ENCODE measurements at regions not wholly inside any gene's neighbourhood (a gene's known extent, or its start where the extent isn't known, plus 50 kb on each side); places are given as distances from the start of the nearest gene placed in this dataset.
"Not testable (repeated sequence)": the region's sequence is repeated elsewhere in the genome, so short reads cannot be mapped to it uniquely, and the experiment has no call there.

DNA sequence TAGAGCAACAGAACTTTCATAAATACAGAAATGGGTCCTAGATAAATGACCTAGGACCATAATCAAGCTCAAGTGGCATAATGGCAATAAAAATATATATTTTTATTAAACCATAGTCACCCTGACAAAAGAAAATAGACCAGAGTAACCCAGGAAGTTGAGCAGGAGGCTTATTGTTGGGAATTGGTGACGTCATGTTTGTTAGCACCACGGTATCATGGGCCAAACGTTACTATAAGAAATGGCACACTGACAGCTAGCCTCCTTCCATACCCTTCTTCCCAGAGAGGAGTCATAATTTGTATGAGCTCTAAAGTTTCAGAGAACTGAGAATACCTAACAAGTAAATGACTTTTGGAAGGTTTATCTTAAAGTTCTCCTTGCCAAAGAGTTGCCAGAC is 1698.2 kb downstream of the REEP3 start:
- DNase-seq, result no peak

DNA sequence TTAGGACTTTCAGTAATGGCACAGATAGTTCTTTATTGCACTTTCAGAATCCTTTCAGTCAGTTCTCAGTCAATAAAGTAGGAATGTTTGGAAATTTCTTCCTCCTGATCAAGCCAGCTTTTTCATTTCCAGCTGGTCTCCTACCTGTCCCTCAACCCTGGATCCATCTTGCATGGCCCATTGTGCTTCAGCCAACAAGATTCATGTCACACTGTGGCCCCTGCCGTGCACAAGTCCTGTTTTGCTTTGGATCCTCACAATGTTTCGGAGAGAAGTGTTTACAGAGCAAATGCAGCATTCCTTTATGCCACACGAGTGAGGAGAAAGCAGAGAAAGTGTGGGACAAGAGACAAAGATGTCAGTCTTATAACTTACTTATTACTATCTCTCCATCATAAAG is 1694.7 kb upstream of the LRRTM3 start:
- DNase-seq, result no peak

DNA sequence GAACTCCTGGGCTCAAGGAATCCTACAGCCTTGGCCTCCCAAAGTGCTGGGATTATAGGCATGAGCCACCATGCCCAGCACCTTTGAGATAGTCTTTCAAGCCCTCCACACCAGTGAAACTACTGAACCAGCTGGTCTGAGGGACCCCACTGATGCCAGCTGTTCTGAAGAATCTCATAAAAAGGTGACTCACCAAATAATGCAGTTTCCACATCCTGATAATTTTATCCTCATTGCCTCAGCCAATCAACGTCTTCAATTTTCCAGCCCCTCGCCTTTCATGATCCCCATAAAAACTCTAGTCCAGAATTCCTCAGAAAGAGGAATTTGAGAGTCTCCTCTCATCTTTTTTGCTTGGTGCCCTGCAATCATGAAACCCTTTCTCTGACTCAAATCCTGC is 1691.6 kb upstream of the LRRTM3 start:
- DNase-seq, result no peak

DNA sequence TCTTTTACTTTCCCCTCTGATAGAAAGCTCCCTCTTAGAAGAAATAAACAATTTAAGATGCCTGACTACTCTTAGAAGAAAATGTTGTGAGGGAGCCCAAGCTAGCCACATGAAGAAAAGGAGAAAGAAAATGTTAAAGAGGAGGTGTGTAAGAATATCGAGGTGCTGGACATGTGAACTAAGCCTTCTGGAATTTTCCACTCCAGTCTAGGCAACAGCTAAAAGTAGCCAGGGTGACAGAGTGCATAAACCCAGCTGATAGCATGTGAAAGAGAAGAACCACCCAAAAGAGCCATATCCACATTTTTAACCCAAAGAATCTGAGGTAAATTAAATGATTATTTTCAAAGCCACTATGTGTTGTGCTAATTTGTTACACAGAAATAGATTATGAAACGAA is 1690.6 kb upstream of the LRRTM3 start:
- no peak for DNase-seq

DNA sequence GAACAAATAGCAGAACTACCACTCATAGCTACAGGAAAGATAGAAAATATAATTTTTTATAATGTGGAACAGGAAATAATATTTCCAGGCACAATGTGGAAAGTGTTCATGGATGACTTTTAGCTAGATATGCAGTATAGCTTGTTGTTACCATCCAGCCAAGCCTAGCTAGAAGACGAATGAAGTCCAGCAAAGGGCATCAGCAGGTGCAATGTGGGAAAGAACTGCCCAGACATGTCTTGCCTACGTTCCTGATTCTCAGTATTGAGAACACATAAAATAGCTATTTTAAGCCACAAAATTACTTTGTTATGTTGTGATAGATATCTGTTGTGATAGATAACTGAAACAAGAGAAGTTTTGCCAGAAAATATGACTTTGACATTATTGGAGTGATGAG is 1690.0 kb upstream of the LRRTM3 start:
- no peak for DNase-seq

DNA sequence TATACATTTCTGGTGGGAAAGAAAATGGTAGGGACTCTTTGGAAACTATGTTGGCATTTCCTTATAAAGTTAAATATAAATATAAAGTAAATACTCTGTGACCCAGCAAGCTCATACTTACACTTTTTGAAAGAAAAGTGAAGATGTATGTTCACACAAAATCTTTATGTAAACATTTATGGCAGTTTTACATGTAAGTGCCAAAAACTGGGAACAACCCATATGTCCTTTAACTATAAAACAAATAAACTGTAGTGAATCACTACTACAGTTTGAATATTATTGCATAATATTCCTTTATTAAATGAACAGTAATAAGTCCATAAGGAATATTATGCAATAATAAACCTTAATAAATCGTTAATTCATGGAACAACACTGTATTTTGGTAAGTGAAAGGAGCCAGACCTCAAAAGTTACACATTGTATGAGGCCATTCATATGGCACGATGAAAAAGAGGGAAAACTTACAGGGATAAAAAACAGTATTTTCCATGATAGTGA is 1660.3 kb upstream of the LRRTM3 start:
- no peak for DNase-seq

DNA sequence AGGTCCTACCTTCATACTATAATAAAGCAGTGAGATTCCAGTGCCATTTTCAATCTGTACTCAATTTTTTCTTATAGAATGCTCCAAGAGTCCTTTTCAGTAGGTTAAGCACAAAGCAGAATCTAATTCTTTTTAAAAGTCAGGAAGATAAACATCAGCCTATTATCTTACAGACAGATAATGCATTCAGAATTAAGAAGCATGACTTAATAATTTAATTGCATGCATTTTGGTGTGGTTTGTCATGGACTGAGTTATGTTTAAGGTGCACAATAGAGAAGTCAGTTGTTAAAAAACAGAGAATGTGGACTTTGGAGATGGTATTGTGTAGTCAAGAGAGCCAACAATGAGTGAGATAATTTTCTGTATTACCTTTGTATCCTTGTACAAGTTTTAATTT is 1656.3 kb upstream of the LRRTM3 start:
- DNase-seq, result not testable (repeated sequence)

DNA sequence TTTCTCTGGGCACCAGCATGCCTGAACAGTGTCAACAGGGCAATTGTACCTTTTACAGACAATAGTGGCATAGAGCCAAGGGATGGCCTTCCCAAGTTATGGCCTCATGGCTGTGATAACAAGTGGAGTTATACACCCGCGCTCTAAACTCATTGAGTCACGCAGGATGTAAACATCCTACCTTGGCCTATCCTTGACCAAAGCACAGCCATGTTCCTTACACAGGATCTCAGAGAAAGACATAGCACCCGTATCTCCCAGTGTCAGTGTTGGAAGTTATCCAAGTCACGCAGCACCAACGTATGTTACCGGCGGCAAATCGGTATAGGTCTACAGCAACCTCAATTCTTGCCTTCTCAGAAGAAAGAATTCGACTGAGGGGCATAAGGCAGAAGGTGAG is 1654.9 kb upstream of the LRRTM3 start:
- no peak for DNase-seq

DNA sequence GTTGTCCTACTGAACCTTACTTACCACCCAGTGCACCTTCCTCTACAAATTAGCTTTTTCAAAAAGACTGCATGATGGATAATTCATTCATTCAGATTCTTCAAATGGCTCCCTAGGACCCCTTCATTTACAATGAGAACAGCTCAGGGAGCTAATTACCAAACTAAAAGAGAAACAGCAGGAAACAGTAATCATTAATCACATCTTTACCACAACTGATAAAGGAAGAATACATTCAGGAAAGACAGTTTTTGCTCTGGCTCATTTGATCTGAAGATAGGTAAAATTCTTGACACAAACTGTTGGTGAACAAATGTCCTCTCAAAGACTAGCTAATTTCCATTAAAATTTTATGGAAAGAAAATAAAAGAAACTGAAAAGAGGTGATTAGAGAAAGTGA is 1652.7 kb upstream of the LRRTM3 start:
- DNase-seq, result no peak

DNA sequence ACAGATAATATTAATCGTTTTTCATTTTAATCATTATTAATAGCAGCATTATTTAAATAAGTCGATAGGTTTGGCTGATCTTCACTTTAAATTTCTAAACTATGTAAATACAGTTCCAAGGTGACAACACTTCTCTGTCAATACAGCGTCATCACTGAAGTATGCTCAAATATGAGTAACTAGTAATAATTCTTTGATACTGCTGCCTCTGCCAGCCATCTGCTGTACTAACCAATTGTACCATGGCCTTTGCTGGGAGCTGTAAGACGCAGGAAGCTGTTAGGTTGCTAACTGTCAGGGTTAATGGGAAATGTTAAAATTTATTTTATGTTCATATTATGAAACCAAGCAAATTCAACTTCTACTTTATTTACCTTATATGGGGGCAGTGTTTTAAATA is 1650.5 kb upstream of the LRRTM3 start:
- no peak for DNase-seq

DNA sequence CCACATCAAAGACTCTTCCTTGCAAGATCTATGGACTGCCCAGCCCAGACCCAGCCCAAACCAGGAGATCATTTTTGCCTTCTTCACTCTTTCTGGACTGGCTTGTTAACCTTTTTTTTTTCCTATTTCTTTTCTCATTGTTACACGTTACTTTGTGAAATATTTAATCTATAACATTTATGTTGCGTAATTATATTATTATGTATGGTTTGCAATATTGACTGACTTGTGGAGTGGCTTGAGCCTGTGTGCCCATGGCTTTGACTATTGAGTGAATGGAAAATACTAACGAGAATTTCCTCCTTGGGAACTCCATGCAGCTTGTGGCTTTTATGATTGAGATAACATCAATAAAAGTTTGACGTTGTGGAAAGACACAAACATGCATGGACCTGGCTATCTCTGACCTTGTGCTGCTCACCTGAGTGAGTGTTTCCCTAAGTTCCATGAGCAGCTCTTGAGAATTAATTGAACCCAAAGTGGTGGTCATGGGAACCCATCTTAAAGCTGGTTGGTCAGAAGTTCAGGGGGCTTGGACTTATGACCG is 1641.3 kb upstream of the LRRTM3 start:
- no peak for DNase-seq

DNA sequence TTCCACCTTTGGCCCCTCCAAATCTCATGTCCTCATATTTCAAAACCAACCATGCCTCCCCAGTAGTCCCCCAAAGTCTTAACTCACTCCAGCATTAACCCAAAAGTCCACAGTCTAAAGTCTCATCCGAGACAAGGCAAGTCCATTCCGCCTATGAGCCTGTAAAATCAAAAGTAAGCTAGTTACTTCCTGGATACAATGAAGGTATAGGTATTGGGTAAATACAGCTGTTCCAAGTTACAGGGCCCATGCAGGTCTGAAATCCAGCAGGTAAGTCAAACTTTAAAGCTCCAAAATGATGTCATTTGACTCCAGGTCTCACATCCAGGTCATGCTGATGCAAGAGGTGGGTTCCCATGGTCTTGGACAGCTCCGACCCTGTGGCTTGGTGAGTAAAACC is 1640.1 kb upstream of the LRRTM3 start:
- DNase-seq, result not testable (repeated sequence)

DNA sequence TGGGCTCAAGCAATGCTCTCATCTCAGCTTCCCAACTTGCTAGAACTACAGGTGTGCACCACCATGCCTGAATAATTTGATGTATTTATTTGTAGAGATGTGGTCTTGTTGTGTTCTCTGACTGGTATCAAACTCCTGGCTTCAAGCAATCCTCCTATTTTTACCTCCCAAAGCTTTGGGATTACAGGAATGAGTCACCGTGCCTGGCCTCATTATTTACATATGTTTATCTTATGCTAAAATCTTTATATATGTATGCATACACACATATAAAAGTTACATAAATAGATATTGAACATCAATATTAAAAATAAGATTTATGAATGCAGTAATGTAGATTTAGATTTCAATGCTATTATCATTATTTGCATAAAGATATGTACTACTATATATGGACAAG is 1634.5 kb upstream of the LRRTM3 start:
- no peak for DNase-seq

DNA sequence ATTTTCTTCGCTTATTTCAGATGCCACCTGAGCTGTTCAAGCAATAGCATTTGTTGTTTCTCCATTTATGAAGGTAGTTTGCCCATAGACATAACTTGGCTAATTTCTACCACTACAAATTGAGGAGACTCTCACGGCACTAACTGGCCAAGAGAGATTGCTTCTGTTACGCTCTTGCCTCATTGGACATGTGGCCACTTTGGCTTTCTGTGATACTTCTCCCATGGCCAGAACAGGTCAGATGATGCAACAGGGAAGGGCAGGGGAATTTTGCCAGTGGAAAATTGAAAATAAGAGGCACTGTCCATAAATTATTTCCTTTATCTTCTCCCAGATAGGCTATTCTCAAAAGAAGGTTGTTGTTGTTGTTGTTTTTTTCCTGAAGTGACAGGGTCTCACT is 1633.3 kb upstream of the LRRTM3 start:
- DNase-seq, result no peak

DNA sequence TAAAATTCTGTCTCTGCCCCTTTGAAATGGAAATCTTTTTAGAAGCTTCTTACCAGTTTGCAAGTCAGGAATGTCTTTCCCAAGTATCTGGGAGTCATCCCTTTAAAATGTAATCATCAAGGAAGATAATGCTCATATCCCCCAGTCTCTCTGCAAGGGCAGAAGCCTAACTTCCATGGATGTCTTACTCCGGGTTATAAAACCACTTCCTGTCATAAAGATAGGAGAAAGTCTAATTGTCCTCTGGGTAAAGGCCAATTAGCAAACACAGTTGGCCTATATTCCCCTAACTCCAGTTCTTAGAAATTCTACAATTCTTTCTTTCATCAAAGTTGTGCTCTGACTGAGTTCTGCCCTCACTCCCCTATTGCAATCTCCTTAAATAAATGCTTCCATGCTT is 1631.5 kb upstream of the LRRTM3 start:
- no peak for DNase-seq

DNA sequence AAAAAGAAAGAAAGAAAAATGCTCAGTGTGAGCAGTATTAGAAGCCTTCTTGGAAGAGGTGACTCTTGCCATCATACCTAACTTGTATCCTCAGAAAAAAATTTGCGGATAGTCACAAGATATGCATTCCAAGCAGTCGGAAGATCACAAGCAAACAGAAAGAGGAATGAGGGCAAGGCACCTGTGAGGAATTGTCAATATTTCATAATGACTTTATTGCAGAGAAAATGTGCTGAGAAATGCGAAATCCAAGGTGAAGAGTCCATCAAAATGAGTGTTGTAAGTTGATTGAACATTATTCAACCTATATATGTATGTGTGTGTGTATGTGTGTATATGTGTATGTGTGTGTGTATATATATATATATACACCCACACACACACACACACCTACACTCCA is 1624.7 kb upstream of the LRRTM3 start:
- no peak for DNase-seq

DNA sequence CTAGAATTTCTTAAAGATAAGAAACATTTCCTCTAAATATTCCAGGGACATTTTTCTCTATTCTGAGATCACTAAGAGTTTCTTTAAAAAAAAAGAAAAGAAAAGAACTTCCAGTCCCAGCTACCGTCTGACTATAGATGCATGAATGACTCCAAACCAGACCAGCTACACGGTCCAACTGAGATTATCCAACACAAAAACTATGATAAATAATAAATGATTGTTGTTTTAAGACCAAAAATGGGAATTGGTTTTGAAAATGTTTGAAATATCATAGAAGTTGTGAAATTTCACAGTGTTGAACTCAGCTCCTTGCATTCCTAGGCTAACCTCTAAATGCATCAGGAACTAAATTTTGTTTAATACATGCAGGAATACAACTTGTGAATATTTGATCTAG is 1619.6 kb upstream of the LRRTM3 start:
- no peak for DNase-seq

DNA sequence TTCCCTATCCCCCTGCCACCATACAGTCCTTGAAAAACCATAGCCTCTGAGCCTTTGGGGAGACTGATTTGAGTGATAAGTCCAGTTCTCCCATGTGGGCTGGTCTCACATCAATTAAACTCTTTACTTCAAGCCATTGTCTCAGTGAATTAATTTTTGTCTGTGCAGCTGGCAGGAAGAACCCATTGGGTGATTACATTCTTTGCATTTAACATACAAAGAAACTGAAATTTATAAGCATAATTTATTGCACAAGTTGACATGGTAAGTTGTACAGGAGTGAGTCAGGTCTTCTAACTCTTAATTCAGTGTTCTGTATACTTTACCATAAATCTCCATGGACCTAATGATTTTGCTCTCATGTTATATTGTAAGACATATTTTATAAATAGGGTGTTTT is 1613.0 kb upstream of the LRRTM3 start:
- no peak for DNase-seq

DNA sequence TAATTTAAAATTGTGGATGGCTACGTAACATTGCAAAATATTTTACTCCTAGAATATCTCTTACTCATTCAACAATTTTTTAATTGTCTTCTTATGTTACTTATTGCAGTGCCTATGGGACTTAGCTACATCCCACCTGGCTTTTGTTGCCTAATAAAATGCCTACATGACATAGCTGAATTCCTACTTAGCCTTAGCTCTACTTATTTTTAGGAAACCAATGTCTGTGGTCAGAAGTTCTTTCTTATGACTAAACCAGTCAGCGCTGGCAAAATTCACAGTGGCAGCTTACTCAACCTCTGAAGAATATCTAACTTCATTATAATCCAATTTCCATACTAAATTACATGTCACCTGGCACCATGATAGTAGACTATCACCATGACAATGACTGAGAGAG is 1612.4 kb upstream of the LRRTM3 start:
- no peak for DNase-seq

DNA sequence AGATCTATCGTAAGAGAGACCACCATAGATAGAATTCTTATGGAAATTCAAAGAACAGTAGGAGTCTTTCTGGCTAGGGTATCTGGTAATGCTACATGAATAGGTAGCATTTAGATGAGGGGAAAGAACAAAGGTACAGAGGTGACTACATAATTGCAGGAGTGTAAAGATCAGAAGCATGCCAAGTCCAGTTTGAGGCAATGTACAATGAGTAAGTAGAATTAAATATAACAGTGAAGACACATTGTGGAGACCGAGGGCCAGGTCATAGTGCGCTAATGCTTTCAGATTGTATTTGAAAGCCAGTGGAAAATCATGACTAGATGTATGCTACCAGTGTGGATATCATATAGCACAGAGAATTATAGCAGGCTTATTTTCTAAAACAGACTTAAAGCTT is 1611.6 kb upstream of the LRRTM3 start:
- DNase-seq, result no peak

DNA sequence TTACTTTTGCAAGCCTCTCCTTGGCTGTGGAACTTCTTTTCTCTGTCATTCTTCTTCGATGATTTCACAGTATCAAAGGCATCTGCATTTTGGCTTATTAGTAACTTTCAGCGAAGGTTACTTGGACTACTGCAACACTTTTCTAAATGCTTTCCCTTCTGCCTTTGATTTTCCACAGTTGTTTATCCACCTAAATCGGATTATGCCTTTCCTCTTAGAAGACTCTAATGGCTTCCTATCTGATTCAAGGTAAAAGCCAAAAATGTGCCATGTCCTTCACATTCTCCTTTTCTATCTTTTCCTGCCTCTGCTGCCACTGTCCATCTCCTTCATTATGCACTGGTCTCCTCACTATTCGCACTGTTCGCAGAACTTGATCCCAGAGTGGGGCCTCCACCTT is 1606.3 kb upstream of the LRRTM3 start:
- no peak for DNase-seq

DNA sequence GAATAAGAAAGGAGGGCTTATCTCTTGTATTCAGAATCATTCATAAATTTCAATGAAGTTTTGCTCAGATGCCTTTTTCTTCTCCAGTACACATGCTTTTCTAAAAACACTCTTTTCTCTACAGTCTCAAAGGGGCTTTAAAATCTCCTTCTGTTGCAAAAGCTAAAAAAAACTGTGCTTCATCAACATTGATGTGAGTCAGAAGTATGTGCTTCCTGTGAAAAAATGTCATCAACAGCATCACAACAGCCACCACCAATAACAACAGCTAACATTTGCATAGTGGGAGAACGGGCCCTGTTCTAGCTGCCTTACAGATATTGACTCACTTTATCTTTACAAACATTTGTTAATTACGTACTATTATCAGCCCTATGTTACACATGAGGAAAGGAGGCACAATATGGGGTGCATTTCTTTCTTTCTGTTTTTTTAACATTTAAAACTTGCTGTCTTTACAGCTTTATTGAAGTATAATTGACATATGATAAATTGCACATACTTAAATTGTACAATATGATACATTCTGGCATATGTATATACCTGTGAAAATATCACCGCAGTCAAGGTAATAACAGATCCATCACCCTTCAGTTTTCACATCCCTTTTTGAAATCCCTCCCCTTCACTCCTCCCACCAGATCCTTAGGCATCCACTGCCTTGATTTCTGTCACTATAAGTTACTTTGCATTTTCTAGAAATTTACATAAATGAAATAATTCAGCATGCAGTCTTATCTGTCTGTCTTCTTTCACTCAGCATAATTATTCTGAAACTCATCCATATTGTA is 1605.4 kb upstream of the LRRTM3 start:
- no peak for DNase-seq

DNA sequence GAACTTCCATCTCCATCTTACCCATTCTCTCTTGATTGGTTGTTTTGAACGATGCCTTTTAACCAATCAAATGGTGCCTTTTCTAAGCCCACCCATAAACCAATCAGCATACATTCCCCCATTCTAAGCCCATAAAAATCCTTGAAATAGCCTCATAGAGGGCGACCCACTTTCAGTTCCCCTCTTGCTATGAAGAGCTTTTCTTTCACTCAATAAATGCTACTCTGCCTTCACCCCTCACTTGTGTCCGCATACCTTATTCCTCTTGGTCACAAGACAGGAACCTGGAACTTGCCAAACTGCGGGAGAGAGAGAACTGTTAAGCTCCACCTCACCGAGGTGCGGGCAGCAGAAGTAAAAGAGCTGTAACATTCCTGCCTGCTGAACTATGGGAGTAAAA is 1602.0 kb upstream of the LRRTM3 start:
- DNase-seq, result no peak

DNA sequence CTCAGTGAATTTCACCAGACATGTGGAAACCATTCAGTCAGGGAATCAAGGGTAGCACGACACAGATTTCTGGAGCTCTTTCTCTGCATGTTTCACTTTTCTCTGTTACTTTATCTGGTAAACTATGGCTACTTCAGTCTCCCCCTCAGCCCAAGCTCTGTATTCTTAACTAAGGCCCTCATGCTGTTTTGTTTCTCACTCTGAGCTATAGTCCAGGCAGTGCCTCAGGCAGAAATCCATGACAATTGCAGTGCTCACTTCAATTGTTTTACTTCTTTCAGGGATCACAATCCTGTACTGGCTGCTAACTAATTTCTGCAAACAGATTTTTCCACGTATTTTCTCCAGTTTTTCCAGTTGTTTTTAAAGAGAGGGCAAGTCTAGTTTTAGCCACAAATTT is 1599.9 kb upstream of the LRRTM3 start:
- DNase-seq, result no peak

DNA sequence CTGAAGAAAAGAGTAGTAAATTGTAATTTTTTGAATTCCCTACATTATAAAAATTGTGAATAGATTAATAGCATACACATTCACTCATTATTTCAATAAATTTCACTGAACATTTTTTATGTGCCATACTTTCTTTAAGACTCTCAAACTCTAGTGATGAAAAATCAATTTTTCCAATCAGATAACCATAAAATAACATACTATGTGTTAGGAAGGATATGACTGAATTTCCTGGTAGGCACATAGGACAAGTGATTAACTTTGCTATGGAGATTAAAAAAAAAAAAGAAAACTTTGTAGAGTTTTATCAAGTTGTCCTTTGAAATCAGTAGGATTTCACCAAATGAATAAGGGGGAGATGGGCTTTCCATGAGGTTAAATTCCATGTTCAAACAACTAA is 1597.3 kb upstream of the LRRTM3 start:
- DNase-seq, result no peak
